Heart left ventricle (tissue), 13 donors: ENCODE measurements at regions not wholly inside any gene's neighbourhood (a gene's known extent, or its start where the extent isn't known, plus 50 kb on each side); places are given as distances from the start of the nearest gene placed in this dataset.

Experiments used
- CTCF ChIP-seq, 12 donors: fragments of 200-600 bp; sonication (generic) in 4 of 12; IDR thresholded peaks; one replicate each; pipeline versions ENCODE4 v1.5.0 to v1.8.0; 2018 to 2022; ENCODE audit warnings: antibody characterized with exemption in 12 of 12, mild to moderate bottlenecking in 5 of 12
- POLR2A ChIP-seq, 2 donors: fragments of 450-650 bp; IDR thresholded peaks; one replicate each; pipeline ENCODE4 v1.6.1; 2017; ENCODE audit warnings: antibody characterized with exemption in 2 of 2, mild to moderate bottlenecking in 2 of 2, moderate library complexity in 2 of 2
- donor health status: ischemic (EF 13 %, LVEDD 7.1; RV severe dilation, severe dysfunction).
- donor health status: DM: no; HTN: yes; CAD: no.
- donor health status: DM: no; HTN: no; CAD: no.
- donor health status: ischemic (EF 25% LVEDD 6.9; RV normal size, moderate dysfunction).
- donor health status: ischemic (EF 25% LVEDD 5.7; RV mildly dilated, moderate dysfunction).
- donor health status: ischemic (EF 35%, LVEDD 5.7; RV mildly dilated, moderate dysfunction).
- donor health status: nonischemic (EF 11% LVEDD 7.7; RV severe dilation, severe dysfunction).
- donor health status: DM: yes; HTN: yes; CAD: no.
- donor health status: PGD.
- donor health status: ischemic (EF 29% LVEDD 5.4; RV normal size, mild dysfunction).
- donor health status: nonischemic (EF 23%, LVEDD 6.1; RV moderate dilation, normal function).

GRCh38 chrY:8336112-8336774 lies 1001.0 kb upstream of the TSPY4 start:
- TF ChIP-seq CTCF (IDR thresholded peaks at IDR 0.05) (no peak), POLR2A (IDR thresholded peaks at IDR 0.05) (no peak)
